Keratinocyte (primary cell): ENCODE measurements at regions not wholly inside any gene's neighbourhood (a gene's known extent, or its start where the extent isn't known, plus 50 kb on each side); places are given as distances from the start of the nearest gene placed in this dataset.

Experiments used
- DNase-seq: peaks from one replicate; pipeline ENCODE4 v3.0.0-alpha.2; 2011; ENCODE audit warnings: low read depth, missing footprints, low spot score
- FAIRE-seq: peaks from 2 replicates; lab custom pipeline; 2011; peaks lifted over from hg19 to GRCh38; lab: Jason Lieb, UNC
- H2AFZ ChIP-seq: 2 replicates; pipeline ENCODE4 v1.6.0; 2012; ENCODE audit warnings: low read length, control low read depth, inconsistent platforms; ENCODE audit not compliant: control insufficient read depth
- H3K27ac ChIP-seq: 2 replicates; pipeline ENCODE4 v1.5.1; 2011; ENCODE audit warnings: low read length; ENCODE audit not compliant: control insufficient read depth, insufficient read depth
- H3K27me3 ChIP-seq: 3 replicates; pipeline ENCODE4 v1.6.0; 2011; ENCODE audit warnings: low read length; ENCODE audit not compliant: control insufficient read depth, insufficient read depth; ENCODE audit errors: extremely low read depth
- H3K36me3 ChIP-seq, 2 experiments: 2 replicates in 1 of 2; 3 replicates in 1 of 2; pipeline ENCODE4 v1.5.1; 2011; ENCODE audit warnings: low read length in 2 of 2, mild to moderate bottlenecking in 1 of 2; ENCODE audit not compliant: control insufficient read depth in 2 of 2, insufficient read depth in 2 of 2; ENCODE audit errors: extremely low read depth in 1 of 2
- H3K4me1 ChIP-seq: 3 replicates; pipeline ENCODE4 v1.5.1; 2011; ENCODE audit warnings: low read length; ENCODE audit not compliant: control insufficient read depth, insufficient read depth; ENCODE audit errors: extremely low read depth
- H3K4me2 ChIP-seq: 3 replicates; pipeline ENCODE4 v1.6.0; 2011; ENCODE audit warnings: low read depth, low read length; ENCODE audit not compliant: control insufficient read depth, insufficient read depth; ENCODE audit errors: extremely low read depth
- H3K4me3 ChIP-seq, 3 experiments: fragments of 200-600 bp in 1 of 3; sonication (generic) in 1 of 3; 2 replicates in 2 of 3; 3 replicates in 1 of 3; pipeline ENCODE4 v1.5.1; 2011 to 2016; ENCODE audit warnings: low read length in 3 of 3, mild to moderate bottlenecking in 3 of 3, control low read depth in 2 of 3, inconsistent platforms in 1 of 3, low read depth in 1 of 3, mixed read lengths in 1 of 3, mixed run types in 1 of 3, moderate library complexity in 1 of 3; ENCODE audit not compliant: control insufficient read depth in 2 of 3, insufficient read depth in 2 of 3; ENCODE audit errors: extremely low read depth in 1 of 3
- H3K79me2 ChIP-seq: 2 replicates; pipeline ENCODE4 v1.6.0; 2012; ENCODE audit warnings: low read length; ENCODE audit not compliant: control insufficient read depth, insufficient read depth
- H3K9ac ChIP-seq: 3 replicates; pipeline ENCODE4 v1.6.0; 2011; ENCODE audit warnings: low read length; ENCODE audit not compliant: control insufficient read depth, insufficient read depth; ENCODE audit errors: extremely low read depth
- H3K9me1 ChIP-seq: 3 replicates; pipeline ENCODE4 v1.6.0; 2011; ENCODE audit warnings: low read length; ENCODE audit not compliant: control insufficient read depth, insufficient read depth; ENCODE audit errors: extremely low read depth
- H3K9me3 ChIP-seq: 2 replicates; pipeline ENCODE4 v1.5.1; 2012; ENCODE audit warnings: low read depth, low read length; ENCODE audit not compliant: control insufficient read depth
- H4K20me1 ChIP-seq: 3 replicates; pipeline ENCODE4 v1.6.0; 2011; ENCODE audit warnings: low read length; ENCODE audit not compliant: control insufficient read depth, insufficient read depth; ENCODE audit errors: extremely low read depth
- CTCF ChIP-seq, 3 experiments: IDR thresholded peaks in 1 of 3; conservative IDR thresholded peaks in 1 of 3; optimal IDR thresholded peaks in 1 of 3; 2 replicates in 2 of 3; 3 replicates in 1 of 3; pipeline versions ENCODE3 to v1.5.1; 2011; ENCODE audit warnings: low read length in 3 of 3, mild to moderate bottlenecking in 3 of 3, moderate library complexity in 2 of 3, control low read depth in 1 of 3, inconsistent platforms in 1 of 3; ENCODE audit not compliant: insufficient read depth in 2 of 3; ENCODE audit errors: extremely low read depth in 1 of 3
- EZH2 ChIP-seq: IDR thresholded peaks from one replicate; pipeline ENCODE4 v1.6.1; 2012; ENCODE audit warnings: inconsistent platforms, mild to moderate bottlenecking, low read length, moderate library complexity
- dilution Hi-C: fragments of 300-500 bp; cut with MboI; formaldehyde crosslinking; loops from one replicate; pipeline ENCODE4 v1.7.0; 2020; ENCODE audit warnings: low sequenced_read_pairs; ENCODE audit not compliant: extremely low pct_ligation_motif_present

- Histone ChIP-seq H3K9ac (no peak overlapping the region), H2AFZ (no peak overlapping the region), H3K4me3 (no peak overlapping the region), H3K36me3 (no peaks in the 10 kb centered on the region), H3K79me2 (no peaks in the 10 kb centered on the region), H3K4me2 (no peak overlapping the region), H3K27me3 (no peaks in the 10 kb centered on the region), H3K27ac (no peak overlapping the region), H4K20me1 (no peaks in the 10 kb centered on the region), H3K9me1 (no peaks in the 10 kb centered on the region), H3K4me1 (no peaks in the 10 kb centered on the region), H3K9me3 (no peaks in the 10 kb centered on the region)
- FAIRE-seq (no peak), DNase-seq (no peak)
- dilution Hi-C loops = no loop called here
- TF ChIP-seq CTCF (optimal IDR thresholded peaks at IDR 0.05 in 1 of 3, IDR thresholded peaks at IDR 0.05 in 1 of 3, conservative IDR thresholded peaks at IDR 0.05 in 1 of 3; ENCODE audit: extremely low read depth in 1 of 3, insufficient read depth in 2 of 3, low read length in 3 of 3) (no peak), EZH2 (no peak)
Observed at GRCh38 chr2:219985017-219985416, 357.6 kb downstream of the SLC4A3 start.

- H4K20me1 ChIP-seq = no peaks in the 10 kb centered on the region
- no peaks in the 10 kb centered on the region for H3K9me1 ChIP-seq
- dilution Hi-C loops = no loop called here
- no peak overlapping the region for H3K4me2 ChIP-seq
- no peaks in the 10 kb centered on the region for H3K4me1 ChIP-seq
- no peaks in the 10 kb centered on the region for H3K79me2 ChIP-seq
- no peak overlapping the region for H2AFZ ChIP-seq
- peak overlapping the region; percentile 4 for H3K27ac ChIP-seq
- H3K27me3 ChIP-seq = no peaks in the 10 kb centered on the region
- H3K9ac ChIP-seq = no peak overlapping the region
- no peak overlapping the region for H3K4me3 ChIP-seq
- FAIRE-seq (no peak), DNase-seq (peak; percentile 56)
- H3K9me3 ChIP-seq = no peaks in the 10 kb centered on the region
- H3K36me3 ChIP-seq = no peaks in the 10 kb centered on the region
- no peak for TF ChIP-seq CTCF (optimal IDR thresholded peaks at IDR 0.05 in 1 of 3, IDR thresholded peaks at IDR 0.05 in 1 of 3, conservative IDR thresholded peaks at IDR 0.05 in 1 of 3; ENCODE audit: extremely low read depth in 1 of 3, insufficient read depth in 2 of 3, low read length in 3 of 3)
- TF ChIP-seq EZH2 = no peak
Observed at GRCh38 chr2:219987830-219988229, 360.4 kb downstream of the SLC4A3 start.
